D341Med (cell line): ENCODE measurements at regions not wholly inside any gene's neighbourhood (a gene's known extent, or its start where the extent isn't known, plus 50 kb on each side); places are given as distances from the start of the nearest gene placed in this dataset.
"Not testable (repeated sequence)": the region's sequence is repeated elsewhere in the genome, so short reads cannot be mapped to it uniquely, and the experiment has no call there.

ENCODE experiments used
- DNase-seq: peaks from one replicate; pipeline ENCODE4 v3.0.0; 2012; ENCODE audit warnings: low spot score

DNA sequence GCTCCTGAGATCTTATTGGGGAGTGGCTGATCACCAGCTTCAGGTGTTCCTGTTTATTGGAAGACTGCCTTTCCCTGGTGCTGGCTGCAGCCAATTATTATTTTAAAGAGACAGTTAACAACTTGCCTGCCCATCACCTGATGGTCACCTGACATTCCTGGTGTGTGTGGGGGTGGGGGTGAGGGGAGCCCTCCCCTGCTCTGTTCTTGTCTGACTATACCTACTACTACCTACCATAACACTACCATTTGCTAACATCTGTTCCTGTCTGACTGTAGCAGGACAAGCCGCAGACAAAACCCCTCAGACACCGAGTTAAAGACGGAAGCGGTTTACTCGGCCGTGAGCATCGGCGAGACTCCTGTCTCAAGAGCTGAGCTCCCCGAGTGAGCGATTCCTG is 54.9 kb upstream of the NBPF3 start:
- no peak for DNase-seq

DNA sequence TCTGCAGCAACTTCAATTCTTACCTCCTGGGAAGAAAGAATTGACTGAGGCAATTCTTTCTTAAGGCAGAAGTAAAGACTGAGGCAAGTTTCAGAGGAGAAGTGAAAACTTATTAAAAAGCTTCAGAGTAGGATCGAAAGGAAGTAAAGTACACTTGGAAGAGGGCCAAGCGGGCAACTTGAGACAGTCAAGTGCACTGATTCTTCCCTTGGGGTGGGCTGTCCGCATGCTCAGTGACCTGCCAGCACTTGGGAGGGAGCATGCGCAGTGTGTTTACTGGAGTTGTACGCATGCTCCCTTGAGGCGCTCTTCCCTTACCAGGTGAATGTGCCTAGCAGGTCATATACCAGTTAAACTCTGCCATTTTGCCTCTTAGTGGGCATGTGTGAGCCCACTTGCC is 55.3 kb upstream of the NBPF3 start:
- DNase-seq = no peak

DNA sequence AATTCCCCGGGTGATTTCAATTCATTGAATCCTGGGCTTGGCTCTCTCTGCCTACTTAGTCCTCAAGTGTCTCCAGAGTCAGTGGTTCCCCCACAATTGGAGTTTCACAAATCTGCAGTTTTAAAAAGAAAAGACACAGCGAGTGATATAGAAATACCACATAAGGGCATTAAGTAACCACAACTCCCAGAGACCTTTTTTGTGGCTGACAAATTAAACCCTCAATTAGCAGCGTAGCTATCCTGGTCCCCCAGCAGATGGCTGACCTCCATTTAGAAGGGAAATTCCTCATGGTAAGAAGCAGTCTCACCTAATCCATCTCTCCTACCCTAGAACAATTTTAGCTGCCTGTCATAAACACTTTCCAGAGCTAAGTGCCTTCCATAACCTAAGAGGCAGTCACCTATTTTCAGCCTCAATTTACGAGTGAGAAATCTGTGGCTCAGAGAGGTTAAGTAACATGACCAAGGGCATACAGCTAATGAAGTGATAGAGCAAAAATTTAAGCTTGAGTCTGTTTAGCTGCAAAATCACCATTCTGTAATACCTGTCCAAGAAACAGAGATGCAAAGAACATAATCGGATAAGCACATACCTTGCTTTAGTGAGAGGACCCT is 56.0 kb upstream of the NBPF3 start:
- DNase-seq = no peak

DNA sequence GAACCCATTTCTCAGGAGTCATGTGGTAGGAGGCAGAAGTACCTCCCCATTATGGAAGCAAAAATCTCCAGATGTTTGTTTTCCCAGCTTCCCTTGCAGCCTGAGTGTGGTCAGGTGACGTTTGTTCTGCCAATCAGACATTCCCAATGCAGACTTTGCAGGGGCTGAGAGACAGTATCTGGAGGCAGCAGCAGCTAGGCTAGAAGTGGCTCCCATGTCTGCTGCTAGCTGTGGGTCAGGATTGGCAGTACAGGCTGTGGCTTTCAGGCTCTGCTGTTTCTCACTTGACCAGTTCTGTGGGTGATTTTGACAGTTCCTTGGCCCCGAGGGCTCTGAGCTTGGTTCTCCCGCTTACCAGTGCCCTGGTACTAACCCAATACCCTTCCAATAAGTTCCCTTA is 58.6 kb upstream of the NBPF3 start:
- no peak for DNase-seq

DNA sequence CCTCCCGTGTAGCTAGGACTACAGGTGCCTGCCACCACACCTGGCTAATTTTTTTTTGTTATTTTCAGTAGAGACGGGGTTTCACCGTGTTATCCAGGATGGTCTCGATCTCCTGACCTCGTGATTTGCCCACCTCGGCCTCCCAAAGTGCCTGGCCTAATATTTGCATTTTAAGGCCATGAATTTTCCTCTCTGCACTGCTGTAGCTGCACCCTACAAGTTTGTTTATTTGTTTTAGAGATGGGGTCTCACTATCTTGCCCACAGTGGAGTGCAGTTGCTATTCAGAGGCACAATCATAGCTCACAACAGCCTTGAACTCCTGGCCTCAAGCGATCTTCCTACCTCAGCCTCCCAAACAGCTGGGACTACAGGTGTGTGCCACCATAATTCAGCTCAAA is 59.8 kb upstream of the NBPF3 start:
- not testable (repeated sequence) for DNase-seq

DNA sequence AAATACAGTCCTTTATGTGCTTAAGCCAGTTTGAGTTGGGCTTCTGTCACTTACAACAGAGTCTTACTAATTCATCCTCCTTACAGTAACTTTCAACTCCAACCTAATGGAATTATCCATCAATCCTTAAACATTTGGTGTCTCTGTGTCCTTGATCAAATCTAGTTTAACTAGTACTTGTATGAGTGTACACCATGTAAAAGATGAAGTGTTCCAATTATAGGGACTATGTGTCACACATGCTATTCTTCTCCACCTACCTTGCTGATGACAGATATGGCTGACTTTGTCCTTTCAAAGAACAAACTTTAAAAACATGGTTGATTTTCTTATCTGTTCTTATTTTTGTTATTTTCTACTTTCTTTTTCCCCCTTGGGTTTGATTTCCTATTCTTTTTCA is 60.4 kb upstream of the NBPF3 start:
- DNase-seq = no peak

DNA sequence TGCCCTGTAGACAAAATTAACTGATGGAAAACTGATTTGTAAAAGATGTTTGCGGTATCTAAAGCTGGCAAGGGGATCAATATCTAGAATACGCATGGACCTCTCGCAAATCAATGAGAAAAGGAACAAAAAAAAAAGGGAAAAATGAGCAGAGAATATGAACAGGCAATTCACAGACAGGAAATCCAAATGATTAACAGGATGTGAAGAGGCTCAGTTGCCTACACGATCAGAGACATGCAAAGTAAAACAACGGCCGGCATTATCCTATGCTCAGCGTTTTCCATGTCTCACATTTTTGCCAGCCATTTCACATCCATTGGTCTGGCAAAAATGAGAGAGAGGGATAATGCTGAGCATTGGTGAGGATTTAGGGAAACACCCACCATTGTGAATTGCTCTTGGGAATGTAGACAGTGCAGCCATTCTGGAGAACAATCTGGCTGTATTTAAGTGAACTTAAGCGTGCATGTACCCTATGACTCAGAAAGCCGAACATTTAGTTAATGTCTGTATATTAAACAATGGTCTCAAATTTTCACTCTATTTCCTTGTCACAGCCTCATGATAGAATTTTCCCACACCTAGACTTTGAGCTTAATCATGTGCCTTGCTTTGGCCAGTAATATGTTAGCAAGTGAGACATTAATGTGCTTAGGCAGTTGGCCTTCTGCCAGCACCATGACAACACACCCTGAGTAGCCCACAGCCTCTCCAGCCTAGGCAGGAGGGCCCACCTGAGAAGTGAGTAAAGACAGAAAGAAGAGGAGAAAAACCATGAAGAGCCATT is 61.0 kb upstream of the NBPF3 start:
- DNase-seq = no peak

DNA sequence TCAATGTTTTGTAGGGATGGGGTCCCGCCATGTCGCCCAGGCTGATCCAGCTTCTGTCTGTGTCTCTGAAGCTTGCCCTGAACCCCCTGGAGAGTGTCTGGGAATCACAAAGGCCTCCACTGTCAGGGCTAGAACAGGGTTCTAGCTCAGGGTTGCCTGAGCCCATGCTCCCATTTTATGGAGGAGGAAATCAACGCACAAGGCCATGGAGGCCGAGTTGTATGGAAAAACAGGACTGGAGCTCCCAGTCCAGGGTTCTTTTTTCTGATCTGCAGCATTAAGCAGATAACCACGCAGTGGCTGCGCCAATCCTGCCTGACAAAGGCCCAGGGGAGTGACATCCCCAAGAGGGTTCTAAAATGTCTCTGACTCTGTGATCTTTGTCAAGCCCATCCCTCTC is 67.6 kb upstream of the NBPF3 start:
- no peak for DNase-seq

DNA sequence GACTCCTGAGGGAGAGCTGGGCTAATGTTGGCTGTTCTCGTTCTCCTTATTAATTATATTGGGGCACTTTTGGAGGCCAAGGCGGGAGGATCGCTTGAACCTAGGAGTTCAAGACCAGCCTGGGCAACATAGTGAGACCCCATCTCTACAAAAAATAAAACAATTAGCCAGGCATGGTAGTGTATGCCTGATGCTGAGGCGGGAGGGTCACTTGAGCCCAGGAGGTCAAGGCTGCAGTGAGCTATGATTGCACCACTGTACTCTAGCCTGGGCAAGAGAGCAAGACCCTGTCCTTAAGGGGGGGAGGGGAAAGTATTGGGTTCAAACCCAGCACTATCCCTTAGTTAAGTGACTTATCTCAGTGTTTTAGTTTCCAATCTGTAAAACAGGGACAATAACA is 70.0 kb upstream of the NBPF3 start:
- DNase-seq = no peak

DNA sequence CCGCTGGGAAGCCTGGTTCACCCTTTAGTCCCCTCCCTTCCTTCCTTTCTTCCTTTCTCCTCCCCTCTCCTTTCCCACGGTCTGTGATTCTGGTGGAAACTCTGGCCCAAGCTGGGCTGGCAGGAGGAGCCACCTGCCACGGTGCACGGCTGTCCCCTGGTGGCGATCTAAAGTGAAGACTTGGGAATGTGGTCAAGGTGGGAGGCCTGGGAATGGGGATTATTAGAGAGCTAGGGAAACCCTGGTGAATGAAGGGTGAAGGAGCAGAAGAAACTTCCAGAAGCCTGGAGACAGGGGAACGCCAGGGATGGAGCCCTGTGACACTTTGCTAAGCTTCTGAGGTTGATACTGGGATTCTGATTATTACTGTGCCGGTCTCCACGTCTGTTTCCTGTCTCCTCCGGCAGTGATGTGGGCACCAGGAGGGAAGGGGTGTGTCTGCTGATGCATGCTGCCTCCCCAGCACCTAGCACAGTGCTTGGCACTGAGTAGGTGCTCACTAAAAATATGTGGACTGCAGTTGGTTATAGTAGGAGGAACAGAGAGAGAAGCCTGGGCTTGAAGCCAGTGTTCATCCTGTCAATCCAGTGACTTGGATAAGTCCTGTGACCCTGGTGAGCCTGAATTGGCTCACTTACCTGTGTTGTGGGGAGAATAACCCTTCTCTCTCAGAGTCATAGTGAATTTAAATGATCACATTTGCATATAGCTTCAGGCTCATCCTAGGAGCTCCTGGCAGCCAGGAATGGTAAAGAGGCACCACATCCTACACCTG is 71.2 kb upstream of the NBPF3 start:
- DNase-seq = peak; percentile 83

DNA sequence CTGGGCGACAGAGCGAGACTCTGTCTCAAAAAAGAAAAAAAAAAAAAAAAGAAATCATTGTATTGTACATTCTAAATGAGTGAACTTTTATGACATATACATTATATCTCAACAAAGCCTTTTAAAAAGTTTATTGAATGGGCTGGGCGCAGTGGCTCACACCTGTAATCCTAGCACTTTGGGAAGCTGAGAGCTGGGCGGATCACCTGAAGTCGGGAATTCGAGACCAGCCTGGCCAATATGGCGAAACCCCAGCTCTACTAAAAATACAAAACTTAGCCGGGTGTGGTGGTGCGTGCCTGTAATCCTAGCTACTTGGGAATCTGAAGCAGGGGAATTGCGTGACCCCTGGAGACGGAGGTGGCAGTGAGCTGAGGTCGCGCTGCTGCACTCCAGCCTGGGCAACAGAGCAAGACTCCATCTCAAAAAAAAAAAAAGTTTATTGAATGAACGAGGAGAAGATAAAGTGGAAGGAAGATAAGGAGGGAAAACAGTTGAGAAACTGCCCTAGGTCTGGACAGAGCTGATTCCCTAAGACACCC is 71.9 kb upstream of the NBPF3 start:
- DNase-seq = not testable (repeated sequence)

DNA sequence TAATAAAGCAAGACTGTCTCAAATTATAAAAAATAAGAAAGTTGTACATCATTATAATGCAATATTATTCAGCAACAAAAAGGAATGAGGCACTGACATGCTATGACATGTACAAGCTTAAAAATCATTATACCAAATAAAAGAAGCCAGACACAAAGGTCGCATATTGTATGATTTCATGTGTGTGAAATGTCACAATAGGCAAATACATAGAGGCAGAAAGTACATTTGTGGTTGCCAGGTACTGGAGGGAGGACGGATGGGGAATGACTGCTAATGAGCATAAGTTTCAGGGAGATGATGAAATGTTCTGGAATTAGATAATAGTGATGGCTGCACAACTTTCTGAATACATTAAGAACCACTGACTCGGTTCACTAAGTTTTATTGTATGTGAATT is 73.6 kb upstream of the NBPF3 start:
- no peak for DNase-seq

DNA sequence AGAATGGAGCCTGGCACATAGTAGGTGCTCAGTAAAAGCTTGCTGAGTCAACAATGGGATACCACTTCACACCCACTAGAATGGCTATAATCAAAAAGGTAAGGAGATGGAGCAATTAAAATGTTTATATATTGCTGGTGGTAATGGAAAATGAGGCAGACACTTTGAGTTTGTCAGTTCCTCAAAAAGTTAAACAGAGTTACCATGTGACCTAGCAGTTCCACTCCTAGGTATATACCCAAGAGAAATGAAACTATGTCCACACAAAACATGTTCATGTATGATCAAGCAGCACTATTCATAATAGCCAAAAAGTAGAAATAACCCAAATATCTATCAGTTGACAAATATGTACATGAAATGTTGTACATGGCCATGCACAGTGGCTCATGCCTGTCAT is 74.8 kb upstream of the ECE1 start:
- no peak for DNase-seq

DNA sequence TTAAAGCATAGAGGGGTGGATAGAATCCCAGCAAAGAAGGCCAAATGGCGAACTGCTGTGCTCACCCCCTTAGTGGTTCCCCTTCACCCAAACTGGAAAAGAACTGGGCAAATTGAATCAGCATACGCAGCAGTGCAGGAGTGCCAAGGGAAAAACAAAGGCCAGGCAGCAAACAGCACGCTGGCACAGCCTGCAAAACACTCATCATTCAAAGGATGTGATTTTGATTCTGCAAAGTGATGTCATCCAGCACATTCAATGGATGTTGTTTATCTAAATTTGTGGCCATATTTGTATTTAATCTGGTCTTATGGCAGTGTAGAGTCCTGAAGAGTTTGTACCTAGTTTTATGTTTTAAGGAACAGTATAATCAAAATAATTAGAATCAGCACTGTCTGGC is 71.8 kb upstream of the ECE1 start:
- DNase-seq = no peak

DNA sequence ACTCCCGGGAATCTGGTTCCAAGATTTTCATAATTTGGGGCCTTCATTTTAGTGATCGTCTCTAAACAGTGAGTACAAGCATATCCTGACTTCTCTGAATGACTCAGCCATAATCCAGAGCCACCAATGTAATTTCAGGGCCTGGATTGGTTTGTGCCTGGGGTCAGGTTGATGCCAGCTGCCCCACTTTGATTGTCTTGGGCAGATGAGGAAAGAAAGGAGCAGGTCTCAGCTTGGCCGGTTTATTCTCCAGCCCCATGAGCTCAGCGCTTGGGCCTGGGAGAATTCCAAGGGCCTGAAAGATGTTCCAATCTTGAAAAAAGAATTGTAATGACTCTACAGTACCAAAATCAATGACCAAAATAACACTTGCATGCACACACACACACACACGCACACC is 71.2 kb upstream of the ECE1 start:
- no peak for DNase-seq

DNA sequence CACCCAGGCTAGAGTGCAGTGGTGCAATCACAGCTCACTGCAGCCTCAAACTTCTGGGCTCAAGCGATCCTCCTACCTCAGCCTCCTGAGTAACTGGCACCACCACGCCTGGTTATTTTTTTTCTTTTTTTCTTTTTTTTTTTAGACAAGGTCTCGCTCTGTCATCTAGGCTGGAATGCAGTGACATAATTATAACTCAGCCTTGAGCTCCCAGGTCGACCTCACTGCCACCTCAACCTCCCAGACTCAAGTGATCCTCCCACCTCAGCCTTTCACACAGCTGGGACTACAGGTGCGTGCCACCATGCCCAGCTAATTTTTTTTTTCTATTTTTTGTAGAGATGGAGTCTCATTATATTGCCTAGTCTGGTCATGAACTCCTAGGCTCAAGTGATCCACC is 66.9 kb upstream of the ECE1 start:
- DNase-seq = no peak

DNA sequence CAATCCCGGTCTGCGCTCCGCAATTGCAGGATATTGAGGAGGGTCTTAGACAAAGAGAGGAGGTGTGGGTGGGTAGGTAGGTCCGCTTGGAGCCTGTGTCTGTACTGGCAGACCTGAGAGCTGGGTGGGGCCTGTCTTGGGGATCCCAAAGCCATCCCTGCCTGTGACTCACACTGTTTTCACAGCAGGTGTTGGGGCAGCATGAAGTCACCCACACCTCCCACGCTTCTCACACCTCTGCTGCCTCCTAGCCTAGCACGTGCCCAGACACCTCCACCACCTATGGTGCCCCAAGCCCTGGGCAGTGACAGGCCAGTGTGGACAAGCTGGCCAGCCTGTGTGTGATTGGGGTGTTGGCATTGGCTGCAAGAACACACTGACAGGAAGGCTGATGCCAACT is 65.7 kb upstream of the ECE1 start:
- no peak for DNase-seq

DNA sequence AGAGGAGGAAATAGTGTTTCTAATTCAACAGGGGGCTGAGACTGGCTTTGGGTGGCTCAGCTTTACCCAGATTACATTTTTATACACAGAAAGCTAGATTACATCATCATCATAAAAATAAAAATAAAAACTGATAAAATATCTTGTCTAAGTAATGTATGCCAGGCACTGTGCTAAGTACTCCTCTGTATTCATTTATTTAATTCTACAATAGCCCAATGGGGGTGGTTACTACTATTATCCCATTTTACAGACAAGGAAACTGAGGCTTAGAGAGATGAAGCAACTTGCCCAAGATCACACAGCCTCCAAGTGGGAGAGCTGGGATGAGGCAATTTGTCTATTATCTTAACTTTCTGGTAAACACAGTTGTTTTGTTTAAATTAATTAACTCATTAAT is 62.3 kb upstream of the ECE1 start:
- DNase-seq = no peak

DNA sequence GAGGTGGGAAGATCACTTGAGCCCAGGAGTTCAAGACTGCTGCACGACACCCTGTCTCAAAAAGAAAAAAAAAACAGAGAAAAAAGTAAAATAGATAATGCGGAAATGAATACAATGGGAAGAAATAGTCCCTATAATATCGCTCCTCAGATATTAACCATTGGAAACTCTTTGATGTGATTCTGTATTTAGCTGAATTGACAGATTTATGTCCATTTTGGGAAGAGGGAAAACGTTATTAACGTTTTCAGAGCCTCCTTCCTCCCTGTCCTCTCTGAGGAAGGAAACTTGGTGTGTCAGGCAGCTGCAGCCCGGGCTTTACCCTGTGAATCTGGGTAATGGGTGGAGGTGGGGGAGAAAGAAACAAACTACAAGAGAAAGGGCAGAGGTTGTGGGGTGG is 61.6 kb upstream of the ECE1 start:
- DNase-seq = no peak

DNA sequence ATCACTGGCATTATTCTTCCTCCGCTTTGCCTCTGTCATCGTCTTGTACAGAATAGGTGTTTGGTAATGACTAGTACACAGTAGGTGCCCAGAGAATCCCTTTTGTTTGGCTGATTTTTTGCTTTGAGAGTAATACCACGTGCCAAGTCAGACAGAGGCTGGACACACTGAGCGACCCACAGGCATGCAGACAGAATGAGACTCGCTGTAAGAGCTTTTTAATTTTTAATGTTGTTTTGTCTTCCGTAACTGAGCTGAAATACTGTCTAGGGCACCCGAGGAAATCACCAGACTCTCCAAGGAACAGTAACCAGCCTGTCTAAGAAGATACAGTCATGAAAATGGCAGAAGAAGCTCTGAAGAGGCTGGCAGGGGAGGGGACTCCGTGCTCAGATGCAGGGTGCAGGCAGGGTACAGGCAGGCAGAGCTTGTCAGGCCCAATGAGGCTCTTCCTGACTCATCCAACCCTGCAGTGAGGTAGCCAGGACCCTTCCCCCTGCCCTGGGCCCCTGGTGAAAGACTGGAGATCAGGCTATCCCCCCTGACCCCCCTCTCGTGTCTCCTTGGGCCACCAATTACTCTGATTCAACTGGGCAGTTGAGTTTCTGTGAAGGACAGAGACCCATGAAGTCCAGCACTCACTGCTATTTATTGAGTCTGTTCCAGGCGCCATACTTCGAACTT is 60.1 kb upstream of the ECE1 start:
- DNase-seq = no peak

DNA sequence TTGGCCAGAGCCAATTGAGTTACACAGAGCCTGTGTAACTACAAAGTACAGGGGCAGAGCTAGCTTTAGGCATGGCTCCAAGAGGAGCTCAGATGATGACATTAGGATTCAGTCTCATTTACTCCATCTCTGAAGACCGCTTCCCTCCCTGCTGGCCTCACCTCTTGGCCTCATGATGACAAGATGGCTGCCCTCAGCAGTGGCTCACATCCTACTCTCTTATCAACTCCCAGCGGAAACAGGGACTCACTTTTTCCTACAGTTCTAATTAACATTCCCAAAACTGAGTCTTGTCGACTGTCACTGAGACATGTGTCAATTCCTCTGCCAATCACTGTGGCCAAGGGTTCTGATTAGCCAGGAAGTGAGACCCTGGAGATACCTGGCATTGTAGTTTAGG is 59.4 kb upstream of the ECE1 start:
- DNase-seq = no peak

DNA sequence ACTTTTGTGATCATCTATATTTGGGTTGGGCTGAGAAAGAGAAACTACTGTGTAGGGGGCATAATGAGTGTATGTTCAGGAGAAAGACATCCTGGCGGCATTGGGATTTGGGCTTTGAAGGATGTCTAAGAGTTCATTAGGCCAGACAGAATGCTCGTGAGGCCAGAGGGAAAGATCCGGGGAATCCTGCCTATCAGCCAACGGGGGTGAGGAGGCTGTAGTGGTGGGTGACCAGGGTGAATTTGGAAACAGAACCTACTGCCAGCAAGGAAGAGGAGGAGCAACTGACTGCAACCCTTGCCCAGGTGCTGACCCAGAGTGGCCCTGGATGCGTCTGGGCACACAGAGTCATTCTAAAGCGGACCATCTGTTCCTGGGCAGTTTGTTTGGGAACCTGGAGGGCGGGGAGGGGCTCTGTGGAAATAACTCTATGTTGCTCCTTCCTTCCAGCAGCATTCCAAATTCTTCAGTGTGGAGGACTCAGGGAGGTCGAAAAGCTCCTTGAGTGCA is 56.9 kb upstream of the ECE1 start:
- DNase-seq = no peak
